ENCODE measurements at regions not wholly inside any gene's neighbourhood (a gene's known extent, or its start where the extent isn't known, plus 50 kb on each side); places are given as distances from the start of the nearest gene placed in this dataset. TPM values are rescaled to one million over a fixed set of nuclear protein-coding genes. Genes with fewer than 3 reads are reported as not detected.

- H2AFZ ChIP-seq (ENCODE audit: low read depth, low read length) = no peak overlapping the region
- peak; percentile 22 for DNase-seq (ENCODE audit: low read depth)
- no peaks in the 10 kb centered on the region for H3K79me2 ChIP-seq (ENCODE audit: insufficient read depth, low read length)
- no peaks in the 10 kb centered on the region for H3K36me3 ChIP-seq (ENCODE audit: insufficient read depth, low read length)
- H3K9me3 Mint-ChIP-seq (ENCODE audit: unreplicated experiment) = no peaks in the 10 kb centered on the region
- H3K36me3 Mint-ChIP-seq (ENCODE audit: low read depth, unreplicated experiment) = no peaks in the 10 kb centered on the region
- no peak overlapping the region for H3K27ac Mint-ChIP-seq (ENCODE audit: unreplicated experiment)
- no peak for FAIRE-seq
- H3K4me2 ChIP-seq (ENCODE audit: low read length) = no peak overlapping the region
- no peaks in the 10 kb centered on the region for H3K4me1 Mint-ChIP-seq (ENCODE audit: low read depth, unreplicated experiment)
- H3K27me3 Mint-ChIP-seq (ENCODE audit: low read depth, unreplicated experiment) = no peaks in the 10 kb centered on the region
- H3K4me1 ChIP-seq (ENCODE audit: insufficient read depth, low read length) = no peaks in the 10 kb centered on the region
- no peak overlapping the region for H3K9ac ChIP-seq (ENCODE audit: low read length)
- no peaks in the 10 kb centered on the region for H3K27me3 ChIP-seq (ENCODE audit: insufficient read depth, low read length)
- TF ChIP-seq, protein P1, sequence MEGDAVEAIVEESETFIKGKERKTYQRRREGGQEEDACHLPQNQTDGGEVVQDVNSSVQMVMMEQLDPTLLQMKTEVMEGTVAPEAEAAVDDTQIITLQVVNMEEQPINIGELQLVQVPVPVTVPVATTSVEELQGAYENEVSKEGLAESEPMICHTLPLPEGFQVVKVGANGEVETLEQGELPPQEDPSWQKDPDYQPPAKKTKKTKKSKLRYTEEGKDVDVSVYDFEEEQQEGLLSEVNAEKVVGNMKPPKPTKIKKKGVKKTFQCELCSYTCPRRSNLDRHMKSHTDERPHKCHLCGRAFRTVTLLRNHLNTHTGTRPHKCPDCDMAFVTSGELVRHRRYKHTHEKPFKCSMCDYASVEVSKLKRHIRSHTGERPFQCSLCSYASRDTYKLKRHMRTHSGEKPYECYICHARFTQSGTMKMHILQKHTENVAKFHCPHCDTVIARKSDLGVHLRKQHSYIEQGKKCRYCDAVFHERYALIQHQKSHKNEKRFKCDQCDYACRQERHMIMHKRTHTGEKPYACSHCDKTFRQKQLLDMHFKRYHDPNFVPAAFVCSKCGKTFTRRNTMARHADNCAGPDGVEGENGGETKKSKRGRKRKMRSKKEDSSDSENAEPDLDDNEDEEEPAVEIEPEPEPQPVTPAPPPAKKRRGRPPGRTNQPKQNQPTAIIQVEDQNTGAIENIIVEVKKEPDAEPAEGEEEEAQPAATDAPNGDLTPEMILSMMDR (IDR thresholded peaks at IDR 0.05; ENCODE audit: insufficient read depth, low read depth, low read length) = no peak
- no peak for TF ChIP-seq EZH2 (IDR thresholded peaks at IDR 0.05; ENCODE audit: insufficient read depth, low read length)
- H3K9me3 ChIP-seq (ENCODE audit: insufficient read depth, low read depth, low read length) = no peaks in the 10 kb centered on the region
- H3K4me3 Mint-ChIP-seq (ENCODE audit: unreplicated experiment) = no peak overlapping the region
- no peaks in the 10 kb centered on the region for H4K20me1 ChIP-seq (ENCODE audit: insufficient read depth, low read length)
- no peak overlapping the region for H3K4me3 ChIP-seq (ENCODE audit: insufficient read depth, low read depth, low read length)
- H3K27ac ChIP-seq (ENCODE audit: low read depth, low read length) = no peak overlapping the region
Observed at GRCh38 chr9:88936668-88937067, 54.6 kb upstream of the S1PR3 start.

- Histone ChIP-seq H2AFZ (ENCODE audit: low read depth, low read length) (no peak overlapping the region), H3K4me3 (ENCODE audit: insufficient read depth, low read depth, low read length) (no peak overlapping the region), H3K9ac (ENCODE audit: low read length) (no peak overlapping the region), H3K4me1 (ENCODE audit: insufficient read depth, low read length) (no peaks in the 10 kb centered on the region), H3K27ac (ENCODE audit: low read depth, low read length) (no peak overlapping the region), H3K36me3 (ENCODE audit: insufficient read depth, low read length) (no peaks in the 10 kb centered on the region), H3K4me2 (ENCODE audit: low read length) (no peak overlapping the region), H3K79me2 (ENCODE audit: insufficient read depth, low read length) (no peaks in the 10 kb centered on the region), H3K9me3 (ENCODE audit: insufficient read depth, low read depth, low read length) (no peaks in the 10 kb centered on the region), H3K27me3 (ENCODE audit: insufficient read depth, low read length) (no peaks in the 10 kb centered on the region), H4K20me1 (ENCODE audit: insufficient read depth, low read length) (no peaks in the 10 kb centered on the region)
- DNase-seq (ENCODE audit: low read depth) = no peak
- no peak for FAIRE-seq
- Mint-ChIP-seq H3K4me1 (ENCODE audit: low read depth, unreplicated experiment) (no peaks in the 10 kb centered on the region), H3K36me3 (ENCODE audit: low read depth, unreplicated experiment) (no peaks in the 10 kb centered on the region), H3K9me3 (ENCODE audit: unreplicated experiment) (no peaks in the 10 kb centered on the region), H3K27me3 (ENCODE audit: low read depth, unreplicated experiment) (no peaks in the 10 kb centered on the region), H3K4me3 (ENCODE audit: unreplicated experiment) (no peak overlapping the region), H3K27ac (ENCODE audit: unreplicated experiment) (no peak overlapping the region)
- TF ChIP-seq EZH2 (IDR thresholded peaks at IDR 0.05; ENCODE audit: insufficient read depth, low read length) = no peak
- TF ChIP-seq, protein P1 (IDR thresholded peaks at IDR 0.05; ENCODE audit: insufficient read depth, low read depth, low read length) = no peak
Observed at GRCh38 chr9:88937248-88937647, 54.0 kb upstream of the S1PR3 start.

DNA sequence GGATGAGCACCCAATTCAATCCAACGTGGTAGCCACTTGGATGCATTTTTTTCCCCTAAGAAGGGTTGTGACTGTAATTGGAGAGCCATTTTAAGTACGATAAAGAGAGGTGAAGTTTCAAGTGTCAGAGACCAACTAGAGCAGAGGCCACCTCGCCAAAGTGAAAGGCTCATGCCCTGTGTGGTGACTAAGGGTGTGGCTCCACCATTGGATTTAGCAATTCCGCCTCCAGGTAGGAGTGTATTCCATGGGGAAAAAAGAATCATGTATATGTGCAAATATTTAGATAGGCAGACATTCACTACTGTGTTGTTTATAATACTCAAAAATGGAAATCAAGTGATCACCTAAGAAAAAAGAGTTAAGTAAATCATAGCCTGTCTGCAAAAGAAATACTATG, 53.1 kb upstream of the S1PR3 start:
- H3K27me3 Mint-ChIP-seq (ENCODE audit: low read depth, unreplicated experiment) = peaks cover 6% of the 10 kb centered on the region
- no peak overlapping the region for H3K9ac ChIP-seq (ENCODE audit: low read length)
- H2AFZ ChIP-seq (ENCODE audit: low read depth, low read length) = no peak overlapping the region
- no peaks in the 10 kb centered on the region for H4K20me1 ChIP-seq (ENCODE audit: insufficient read depth, low read length)
- no peak overlapping the region for H3K4me3 ChIP-seq (ENCODE audit: insufficient read depth, low read depth, low read length)
- no peaks in the 10 kb centered on the region for H3K27me3 ChIP-seq (ENCODE audit: insufficient read depth, low read length)
- H3K4me2 ChIP-seq (ENCODE audit: low read length) = no peak overlapping the region
- H3K27ac ChIP-seq (ENCODE audit: low read depth, low read length) = no peak overlapping the region
- H3K4me3 Mint-ChIP-seq (ENCODE audit: unreplicated experiment) = no peak overlapping the region
- no peaks in the 10 kb centered on the region for H3K4me1 Mint-ChIP-seq (ENCODE audit: low read depth, unreplicated experiment)
- H3K27ac Mint-ChIP-seq (ENCODE audit: unreplicated experiment) = no peak overlapping the region
- peaks cover 2% of the 10 kb centered on the region for H3K9me3 Mint-ChIP-seq (ENCODE audit: unreplicated experiment)
- no peaks in the 10 kb centered on the region for H3K9me3 ChIP-seq (ENCODE audit: insufficient read depth, low read depth, low read length)
- DNase-seq (ENCODE audit: low read depth) (no peak), FAIRE-seq (no peak)
- no peaks in the 10 kb centered on the region for H3K36me3 Mint-ChIP-seq (ENCODE audit: low read depth, unreplicated experiment)
- H3K79me2 ChIP-seq (ENCODE audit: insufficient read depth, low read length) = no peaks in the 10 kb centered on the region
- H3K36me3 ChIP-seq (ENCODE audit: insufficient read depth, low read length) = no peaks in the 10 kb centered on the region
- TF ChIP-seq EZH2 (IDR thresholded peaks at IDR 0.05; ENCODE audit: insufficient read depth, low read length) = no peak
- TF ChIP-seq, protein P1 (IDR thresholded peaks at IDR 0.05; ENCODE audit: insufficient read depth, low read depth, low read length) = no peak
- H3K4me1 ChIP-seq (ENCODE audit: insufficient read depth, low read length) = no peaks in the 10 kb centered on the region

Small RNAs in the stretch of these regions (microRNA-seq; reads per million reads assigned to microRNA genes)
- not detected for gene MIR4289

Data from astrocyte (in vitro differentiated cells and primary cell).